Hepatocyte (in vitro differentiated cells): ENCODE measurements at regions not wholly inside any gene's neighbourhood (a gene's known extent, or its start where the extent isn't known, plus 50 kb on each side); places are given as distances from the start of the nearest gene placed in this dataset.

ENCODE experiments used
- DNase-seq: peaks from one replicate; pipeline ENCODE4 v3.0.0-alpha.2; 2016; ENCODE audit warnings: low spot score
- H2AFZ ChIP-seq: fragments of 200-600 bp; sonication (generic); 2 replicates; pipeline ENCODE4 v1.6.0; 2016; ENCODE audit warnings: antibody characterized with exemption, mild to moderate bottlenecking
- H3K27ac ChIP-seq: fragments of 200-600 bp; sonication (generic); 2 replicates; pipeline ENCODE4 v1.5.1; 2016; ENCODE audit warnings: mild to moderate bottlenecking
- H3K27me3 ChIP-seq: fragments of 200-600 bp; sonication (generic); 2 replicates; pipeline ENCODE4 v1.6.1; 2016
- H3K36me3 ChIP-seq: fragments of 200-600 bp; sonication (generic); replicated peaks from 2 replicates; pipeline ENCODE4 v1.5.1; 2016; ENCODE audit warnings: low read depth; ENCODE audit not compliant: insufficient read depth
- H3K4me1 ChIP-seq: fragments of 200-600 bp; sonication (generic); 2 replicates; pipeline ENCODE4 v1.5.1; 2016; ENCODE audit warnings: mild to moderate bottlenecking, moderate library complexity; ENCODE audit not compliant: insufficient read depth
- H3K4me2 ChIP-seq: fragments of 200-600 bp; sonication (generic); 2 replicates; pipeline ENCODE4 v1.6.0; 2016
- H3K4me3 ChIP-seq: fragments of 200-600 bp; sonication (generic); 2 replicates; pipeline ENCODE4 v1.5.1; 2016; ENCODE audit warnings: mild to moderate bottlenecking
- H3K79me2 ChIP-seq: fragments of 200-600 bp; sonication (generic); 2 replicates; pipeline ENCODE4 v1.6.0; 2017; ENCODE audit warnings: mild to moderate bottlenecking
- H3K9me2 ChIP-seq: fragments of 200-600 bp; sonication (generic); replicated peaks from 2 replicates; pipeline ENCODE4 v1.6.0; 2017; ENCODE audit warnings: mild to moderate bottlenecking; ENCODE audit not compliant: insufficient read depth
- H3K9me3 ChIP-seq: fragments of 200-600 bp; sonication (generic); 2 replicates; pipeline ENCODE4 v1.5.1; 2016; ENCODE audit warnings: low read depth, mild to moderate bottlenecking
- H4K20me1 ChIP-seq: fragments of 200-600 bp; sonication (generic); 2 replicates; pipeline ENCODE4 v1.6.0; 2016; ENCODE audit warnings: mild to moderate bottlenecking; ENCODE audit not compliant: insufficient read depth, poor library complexity, severe bottlenecking
- EZH2 ChIP-seq: fragments of 200-600 bp; sonication (generic); IDR thresholded peaks from 2 replicates; pipeline ENCODE4 v1.6.1; 2016; ENCODE audit warnings: antibody characterized with exemption, mild to moderate bottlenecking, borderline replicate concordance
- EZH2phosphoT487 ChIP-seq: fragments of 200-600 bp; sonication (generic); IDR thresholded peaks from one replicate; pipeline ENCODE4 v1.6.1; 2018; ENCODE audit warnings: antibody characterized with exemption, mild to moderate bottlenecking, low read depth, moderate library complexity; ENCODE audit not compliant: unreplicated experiment, severe bottlenecking
- WGBS: methylation state at CpG from one replicate; pipeline ENCODE4 v1.1.6; 2016; ENCODE audit warnings: low lambda C conversion rate; ENCODE audit errors: missing lambda C conversion rate; 5-methylcytosine and 5-hydroxymethylcytosine counted together
- TF ChIP-seq, protein P1 (sequence below): fragments of 200-600 bp; sonication (generic); IDR thresholded peaks from 2 replicates; pipeline ENCODE4 v1.5.1; 2016; ENCODE audit warnings: antibody characterized with exemption, mild to moderate bottlenecking; ENCODE audit not compliant: poor library complexity

DNA sequence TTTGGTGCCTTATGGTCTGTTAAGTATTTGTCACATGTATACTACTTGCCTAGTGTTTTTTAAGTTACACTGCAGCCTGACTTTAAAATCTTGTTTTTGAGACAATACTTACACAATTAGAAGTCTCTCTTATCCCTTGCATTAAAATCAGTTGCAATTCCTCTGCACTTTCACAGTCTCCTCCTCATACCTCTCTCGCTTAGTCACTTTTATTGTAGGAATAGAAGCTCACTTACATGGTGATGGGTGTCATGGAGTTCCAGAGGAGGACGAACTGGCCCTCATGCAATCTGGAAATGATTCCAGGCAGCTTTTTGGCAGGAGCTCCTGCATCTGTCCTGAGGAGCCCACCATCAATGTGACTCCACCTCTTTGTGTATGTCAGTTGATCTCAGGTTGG lies 238.4 kb upstream of the TBC1D5 start:
- Histone ChIP-seq H3K9me3 (no peaks in the 10 kb centered on the region), H3K4me1 (no peaks in the 10 kb centered on the region), H3K27me3 (no peaks in the 10 kb centered on the region), H4K20me1 (no peaks in the 10 kb centered on the region), H3K36me3 (no peaks in the 10 kb centered on the region), H3K4me2 (no peak overlapping the region), H3K79me2 (no peaks in the 10 kb centered on the region), H3K4me3 (no peak overlapping the region), H2AFZ (no peak overlapping the region), H3K27ac (no peak overlapping the region), H3K9me2 (no peaks in the 10 kb centered on the region)
- TF ChIP-seq, protein P1, sequence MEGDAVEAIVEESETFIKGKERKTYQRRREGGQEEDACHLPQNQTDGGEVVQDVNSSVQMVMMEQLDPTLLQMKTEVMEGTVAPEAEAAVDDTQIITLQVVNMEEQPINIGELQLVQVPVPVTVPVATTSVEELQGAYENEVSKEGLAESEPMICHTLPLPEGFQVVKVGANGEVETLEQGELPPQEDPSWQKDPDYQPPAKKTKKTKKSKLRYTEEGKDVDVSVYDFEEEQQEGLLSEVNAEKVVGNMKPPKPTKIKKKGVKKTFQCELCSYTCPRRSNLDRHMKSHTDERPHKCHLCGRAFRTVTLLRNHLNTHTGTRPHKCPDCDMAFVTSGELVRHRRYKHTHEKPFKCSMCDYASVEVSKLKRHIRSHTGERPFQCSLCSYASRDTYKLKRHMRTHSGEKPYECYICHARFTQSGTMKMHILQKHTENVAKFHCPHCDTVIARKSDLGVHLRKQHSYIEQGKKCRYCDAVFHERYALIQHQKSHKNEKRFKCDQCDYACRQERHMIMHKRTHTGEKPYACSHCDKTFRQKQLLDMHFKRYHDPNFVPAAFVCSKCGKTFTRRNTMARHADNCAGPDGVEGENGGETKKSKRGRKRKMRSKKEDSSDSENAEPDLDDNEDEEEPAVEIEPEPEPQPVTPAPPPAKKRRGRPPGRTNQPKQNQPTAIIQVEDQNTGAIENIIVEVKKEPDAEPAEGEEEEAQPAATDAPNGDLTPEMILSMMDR: no peak
- TF ChIP-seq EZH2: no peak
- TF ChIP-seq EZH2phosphoT487: no peak
- WGBS: 71% methylated on average over 2 of the region's 2 CpGs
- no peak for DNase-seq

DNA sequence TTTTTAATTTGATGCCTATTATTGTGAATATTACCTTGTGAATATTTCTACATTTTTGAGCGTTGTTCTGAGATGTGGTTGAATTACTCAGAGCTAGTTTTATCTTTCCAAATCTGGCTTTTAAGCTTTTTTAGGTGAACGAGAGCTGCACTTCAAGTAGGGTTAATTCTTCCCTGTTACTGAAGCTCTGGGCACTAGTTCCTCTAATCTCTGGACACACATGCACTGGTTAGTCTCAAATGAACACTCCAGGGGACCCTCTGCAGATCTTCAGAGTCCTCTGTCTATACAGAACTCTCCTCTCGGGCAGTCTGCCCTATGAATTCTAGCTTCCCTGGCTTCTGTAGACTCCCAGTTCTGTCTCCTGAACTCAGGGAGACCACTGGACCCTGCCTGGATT lies 237.5 kb upstream of the TBC1D5 start:
- H4K20me1 ChIP-seq: no peaks in the 10 kb centered on the region
- H2AFZ ChIP-seq: no peak overlapping the region
- 71% methylated on average over 3 of the region's 3 CpGs for WGBS
- no peaks in the 10 kb centered on the region for H3K9me3 ChIP-seq
- H3K27me3 ChIP-seq: no peaks in the 10 kb centered on the region
- no peaks in the 10 kb centered on the region for H3K79me2 ChIP-seq
- no peak for DNase-seq
- no peaks in the 10 kb centered on the region for H3K36me3 ChIP-seq
- H3K27ac ChIP-seq: no peak overlapping the region
- H3K4me2 ChIP-seq: no peak overlapping the region
- no peak for TF ChIP-seq EZH2
- no peaks in the 10 kb centered on the region for H3K9me2 ChIP-seq
- no peaks in the 10 kb centered on the region for H3K4me1 ChIP-seq
- H3K4me3 ChIP-seq: no peak overlapping the region

DNA sequence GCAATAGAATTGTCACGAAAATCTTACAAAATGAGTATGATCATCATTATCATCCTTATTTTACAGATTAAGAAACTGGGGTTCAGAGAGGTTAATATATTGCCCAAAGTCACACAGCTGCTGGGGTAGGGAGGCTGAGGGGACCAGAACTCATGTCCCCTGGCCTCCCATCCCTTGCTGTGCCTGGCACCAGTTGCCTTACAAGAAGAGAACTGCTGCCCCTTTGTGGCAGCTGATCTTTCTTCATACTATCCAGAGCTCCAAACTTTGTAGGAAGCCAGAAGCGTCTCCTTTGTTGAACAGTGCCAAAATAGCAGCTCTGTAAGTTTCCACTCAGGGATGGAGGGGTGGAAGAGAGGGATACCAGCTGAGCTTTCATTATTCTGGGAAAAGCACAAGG lies 236.8 kb upstream of the TBC1D5 start:
- Histone ChIP-seq H3K27me3 (no peaks in the 10 kb centered on the region), H3K79me2 (no peaks in the 10 kb centered on the region), H3K4me1 (no peaks in the 10 kb centered on the region), H3K9me3 (no peaks in the 10 kb centered on the region), H2AFZ (no peak overlapping the region), H3K4me2 (no peak overlapping the region), H3K27ac (no peak overlapping the region), H4K20me1 (no peaks in the 10 kb centered on the region), H3K36me3 (no peaks in the 10 kb centered on the region), H3K9me2 (no peaks in the 10 kb centered on the region), H3K4me3 (no peak overlapping the region)
- DNase-seq: peak; percentile 11
- TF ChIP-seq EZH2 (no peak), EZH2phosphoT487 (no peak)
- TF ChIP-seq, protein P1: peak; percentile 31
- 83% methylated on average over 2 of the region's 2 CpGs for WGBS

DNA sequence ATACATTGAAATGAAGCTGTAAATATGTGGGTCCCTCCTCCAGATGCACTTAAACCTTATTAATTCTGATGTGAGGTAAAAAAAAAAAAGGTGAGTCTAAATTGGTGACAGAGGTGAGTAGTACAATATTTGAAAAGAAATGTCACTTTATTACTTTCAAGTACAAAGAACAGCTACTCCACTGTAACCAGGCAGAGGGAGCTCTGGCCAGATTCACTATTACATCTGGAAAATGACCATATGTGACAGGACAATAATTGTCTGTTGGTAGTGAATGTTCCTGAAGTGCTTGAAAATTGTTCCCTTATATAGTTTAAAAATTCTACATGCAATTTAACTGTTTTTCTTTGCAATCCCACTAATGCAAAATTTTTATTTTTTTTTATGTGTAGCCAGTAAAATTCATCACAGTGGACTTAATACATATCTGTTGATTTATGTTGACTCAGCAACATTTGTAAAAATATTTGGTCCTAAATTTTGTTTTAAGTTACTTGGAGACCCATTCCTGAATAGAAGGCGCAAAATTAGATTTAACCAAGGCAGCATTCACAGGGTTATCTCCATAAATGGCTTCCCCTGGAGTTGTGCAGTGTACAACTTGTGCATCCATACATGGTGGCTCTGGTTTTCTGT lies 231.9 kb upstream of the TBC1D5 start:
- H3K9me2 ChIP-seq: no peaks in the 10 kb centered on the region

More for the DNA sequence above, 231.9 kb upstream of the TBC1D5 start:
- no peaks in the 10 kb centered on the region for H4K20me1 ChIP-seq
- H2AFZ ChIP-seq: no peak overlapping the region
- no peaks in the 10 kb centered on the region for H3K36me3 ChIP-seq
- H3K9me3 ChIP-seq: no peaks in the 10 kb centered on the region
- peak overlapping the region; percentile 66 for H3K4me2 ChIP-seq
- no peak for DNase-seq
- H3K79me2 ChIP-seq: no peaks in the 10 kb centered on the region
- WGBS: 100% methylated on average over 1 of the region's 1 CpG
- H3K4me1 ChIP-seq: peaks cover 14% of the 10 kb centered on the region
- peak overlapping the region; percentile 24 for H3K27ac ChIP-seq
- no peaks in the 10 kb centered on the region for H3K27me3 ChIP-seq
- H3K4me3 ChIP-seq: no peak overlapping the region
- TF ChIP-seq EZH2phosphoT487: no peak
- TF ChIP-seq EZH2: no peak
- TF ChIP-seq, protein P1: peak; percentile 37
